ENCODE measurements at regions not wholly inside any gene's neighbourhood (a gene's known extent, or its start where the extent isn't known, plus 50 kb on each side); places are given as distances from the start of the nearest gene placed in this dataset.
A peak's percentile ranks its signal among the peaks of the same experiment; 100 is the strongest.
"Not testable (repeated sequence)": the region's sequence is repeated elsewhere in the genome, so short reads cannot be mapped to it uniquely, and the experiment has no call there.

- no peak for ATAC-seq (replicated peaks; ENCODE audit: extremely low read depth, poor library complexity, severe bottlenecking)
- H3K9me3 Mint-ChIP-seq = no peaks in the 10 kb centered on the region
Observed at GRCh38 chr4:72714482-72715279, 145.7 kb upstream of the ADAMTS3 start.

GRCh38 chr4:72712997-72713396 lies 144.0 kb upstream of the ADAMTS3 start:
- Mint-ChIP-seq H3K9me3 (no peaks in the 10 kb centered on the region), H3K4me3 (no peak overlapping the region), H3K27me3 (peaks cover 9% of the 10 kb centered on the region), H3K27ac (ENCODE audit: low read depth) (no peak overlapping the region), H3K36me3 (ENCODE audit: insufficient read depth) (no peaks in the 10 kb centered on the region), H3K4me1 (no peaks in the 10 kb centered on the region)
- no peak for ATAC-seq (replicated peaks; ENCODE audit: extremely low read depth, poor library complexity, severe bottlenecking)
- no peak for DNase-seq (ENCODE audit: low spot score in 2 of 2)

More at GRCh38 chr4:72714482-72715279, 145.7 kb upstream of the ADAMTS3 start:
- H3K27me3 Mint-ChIP-seq = peaks cover 9% of the 10 kb centered on the region
- no peaks in the 10 kb centered on the region for H3K36me3 Mint-ChIP-seq (ENCODE audit: insufficient read depth)
- no peak for DNase-seq (ENCODE audit: low spot score in 2 of 2)
- no peak overlapping the region for H3K4me3 Mint-ChIP-seq
- no peaks in the 10 kb centered on the region for H3K4me1 Mint-ChIP-seq
- H3K27ac Mint-ChIP-seq (ENCODE audit: low read depth) = no peak overlapping the region

DNA sequence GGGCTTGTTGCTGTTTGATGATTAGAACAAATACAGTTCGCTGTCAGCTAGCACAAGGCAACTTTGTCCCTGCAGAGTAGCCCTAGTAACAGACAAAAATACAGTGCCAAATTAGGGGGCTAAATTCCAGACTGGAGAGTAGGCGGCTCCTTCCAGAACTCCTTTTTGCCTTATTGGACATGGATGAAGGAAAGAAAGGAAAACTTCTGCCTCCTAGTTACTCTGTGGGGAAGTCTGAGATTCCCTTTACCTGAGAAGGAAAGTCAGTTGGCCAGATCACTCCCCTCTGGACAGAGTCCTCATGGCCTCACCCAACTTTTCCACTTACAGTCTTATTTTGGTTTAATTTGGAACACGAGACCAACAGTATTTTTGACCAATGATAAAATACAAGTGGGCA lies 140.5 kb upstream of the ADAMTS3 start:
- DNase-seq (ENCODE audit: low spot score in 2 of 2) (no peak), ATAC-seq (replicated peaks; ENCODE audit: extremely low read depth, poor library complexity, severe bottlenecking) (no peak)
- H3K4me3 Mint-ChIP-seq = no peak overlapping the region
- no peak overlapping the region for H3K27ac Mint-ChIP-seq (ENCODE audit: low read depth)
- H3K9me3 Mint-ChIP-seq = no peaks in the 10 kb centered on the region
- no peaks in the 10 kb centered on the region for H3K27me3 Mint-ChIP-seq
- H3K4me1 Mint-ChIP-seq = no peaks in the 10 kb centered on the region
- no peaks in the 10 kb centered on the region for H3K36me3 Mint-ChIP-seq (ENCODE audit: insufficient read depth)

DNA sequence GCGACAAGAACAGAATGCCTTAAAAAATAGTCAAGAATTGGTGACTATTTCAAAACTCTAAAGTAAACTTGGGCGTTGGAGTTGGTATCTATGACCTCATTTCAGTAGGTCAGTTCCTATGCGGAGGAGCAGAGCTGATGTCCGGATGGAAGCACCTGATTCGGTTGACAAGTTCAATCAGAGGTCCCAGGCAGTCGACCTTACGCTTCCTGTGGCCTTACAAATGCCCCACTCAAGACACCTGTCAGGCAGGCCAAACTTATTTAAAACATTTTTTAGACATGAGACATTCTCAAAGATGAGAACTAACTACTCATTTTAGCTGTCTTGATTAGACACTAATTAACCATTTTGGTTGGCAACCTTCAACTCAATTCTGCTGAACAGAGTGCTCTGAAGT lies 137.7 kb upstream of the ADAMTS3 start:
- no peak for DNase-seq (ENCODE audit: low spot score in 2 of 2)
- no peak for ATAC-seq (replicated peaks; ENCODE audit: extremely low read depth, poor library complexity, severe bottlenecking)
- Mint-ChIP-seq H3K9me3 (no peaks in the 10 kb centered on the region), H3K4me1 (no peaks in the 10 kb centered on the region), H3K4me3 (no peak overlapping the region), H3K27ac (ENCODE audit: low read depth) (no peak overlapping the region), H3K27me3 (no peaks in the 10 kb centered on the region), H3K36me3 (ENCODE audit: insufficient read depth) (no peaks in the 10 kb centered on the region)

DNA sequence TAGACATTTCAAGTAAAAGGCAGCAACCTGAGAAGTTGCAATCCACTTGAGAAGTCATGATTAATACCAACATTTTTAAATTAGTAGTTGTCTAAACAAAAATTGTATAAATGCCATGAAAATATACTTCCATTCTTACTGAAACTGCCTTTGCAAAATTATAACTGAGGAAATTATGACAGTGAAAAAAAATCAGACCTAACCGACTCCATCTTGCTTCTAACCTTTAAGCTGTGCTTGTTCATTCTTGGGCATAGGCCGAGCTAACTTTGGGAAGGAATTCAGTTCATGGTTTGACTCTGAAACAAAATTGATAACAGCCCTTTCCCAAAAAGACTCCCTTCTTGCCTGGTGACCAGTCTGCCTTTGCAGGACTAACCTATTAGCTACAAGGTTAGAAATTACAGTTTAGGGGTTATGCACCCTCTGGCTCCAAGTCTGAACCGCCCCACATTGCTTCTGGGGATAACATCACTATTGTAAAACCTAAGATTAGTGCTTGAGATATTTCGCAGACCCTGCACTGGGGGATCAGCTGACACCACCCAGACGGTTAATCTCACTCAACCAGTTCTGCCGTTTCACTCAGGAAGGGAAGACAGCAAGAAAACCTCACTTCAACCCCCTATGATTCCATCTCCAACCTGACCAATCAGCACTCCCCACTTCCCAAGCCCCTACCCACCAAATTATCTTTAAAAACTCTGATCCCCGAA lies 136.1 kb upstream of the ADAMTS3 start:
- not testable (repeated sequence) for H3K36me3 Mint-ChIP-seq (ENCODE audit: insufficient read depth); H3K9me3 Mint-ChIP-seq; ATAC-seq (replicated peaks; ENCODE audit: extremely low read depth, poor library complexity, severe bottlenecking); H3K4me1 Mint-ChIP-seq; H3K4me3 Mint-ChIP-seq; H3K27ac Mint-ChIP-seq (ENCODE audit: low read depth); DNase-seq (ENCODE audit: low spot score in 2 of 2); H3K27me3 Mint-ChIP-seq

GRCh38 chr4:72702948-72703347 lies 133.9 kb upstream of the ADAMTS3 start:
- DNase-seq (ENCODE audit: low spot score in 2 of 2) (no peak), ATAC-seq (replicated peaks; ENCODE audit: extremely low read depth, poor library complexity, severe bottlenecking) (no peak)
- no peaks in the 10 kb centered on the region for H3K4me1 Mint-ChIP-seq
- H3K4me3 Mint-ChIP-seq = no peak overlapping the region
- H3K27me3 Mint-ChIP-seq = no peaks in the 10 kb centered on the region
- no peak overlapping the region for H3K27ac Mint-ChIP-seq (ENCODE audit: low read depth)
- no peaks in the 10 kb centered on the region for H3K9me3 Mint-ChIP-seq
- no peaks in the 10 kb centered on the region for H3K36me3 Mint-ChIP-seq (ENCODE audit: insufficient read depth)

DNA sequence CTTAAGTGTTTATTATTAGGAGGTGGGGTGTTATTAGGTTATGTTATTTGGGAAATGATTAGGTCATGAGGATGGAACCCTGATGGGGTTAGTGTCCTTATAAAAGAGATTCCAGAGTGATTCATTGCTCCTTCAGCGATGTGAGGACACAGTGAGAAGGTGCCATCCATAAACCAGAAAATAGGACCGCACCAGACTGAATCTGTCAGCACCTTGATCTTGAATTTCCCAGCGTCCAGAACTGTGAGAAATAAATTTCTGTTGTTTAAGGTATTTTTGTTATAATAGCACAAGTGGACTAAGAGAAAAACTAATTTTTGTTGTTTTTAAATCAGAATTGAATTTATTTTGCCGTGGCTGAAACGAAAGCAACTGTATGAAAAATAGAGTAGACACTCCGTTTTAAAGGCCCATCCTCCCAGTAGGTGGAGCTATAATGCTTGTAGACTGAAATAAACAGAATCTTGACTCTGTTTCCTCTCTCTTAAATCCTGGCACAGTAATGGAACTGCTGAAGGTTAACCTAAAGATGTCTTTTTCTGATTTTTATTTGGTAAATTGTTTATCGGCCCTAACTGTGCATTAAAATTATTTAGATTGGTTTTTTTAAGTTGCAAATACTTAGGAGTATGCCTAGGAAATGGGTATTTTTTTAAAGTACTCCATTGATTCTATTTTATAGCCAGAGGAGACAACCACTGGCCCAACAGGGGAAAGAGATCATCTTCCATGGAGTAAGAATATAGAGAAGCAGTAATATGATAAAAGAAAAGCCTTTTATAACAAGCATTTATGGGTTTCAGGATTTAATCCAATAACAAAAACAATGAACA lies 133.2 kb upstream of the ADAMTS3 start:
- Mint-ChIP-seq H3K27ac (ENCODE audit: low read depth) (peak overlapping the region; percentile 25), H3K27me3 (no peaks in the 10 kb centered on the region), H3K4me1 (no peaks in the 10 kb centered on the region), H3K36me3 (ENCODE audit: insufficient read depth) (no peaks in the 10 kb centered on the region), H3K9me3 (no peaks in the 10 kb centered on the region), H3K4me3 (peak overlapping the region; percentile 45)
- ATAC-seq (replicated peaks; ENCODE audit: extremely low read depth, poor library complexity, severe bottlenecking) (peak; percentile 19), DNase-seq (ENCODE audit: low spot score in 2 of 2) (no peak)

- ATAC-seq (replicated peaks; ENCODE audit: extremely low read depth, poor library complexity, severe bottlenecking) = no peak
- H3K4me1 Mint-ChIP-seq = no peaks in the 10 kb centered on the region
Observed at GRCh38 chr4:72690771-72691170, 121.8 kb upstream of the ADAMTS3 start.

DNA sequence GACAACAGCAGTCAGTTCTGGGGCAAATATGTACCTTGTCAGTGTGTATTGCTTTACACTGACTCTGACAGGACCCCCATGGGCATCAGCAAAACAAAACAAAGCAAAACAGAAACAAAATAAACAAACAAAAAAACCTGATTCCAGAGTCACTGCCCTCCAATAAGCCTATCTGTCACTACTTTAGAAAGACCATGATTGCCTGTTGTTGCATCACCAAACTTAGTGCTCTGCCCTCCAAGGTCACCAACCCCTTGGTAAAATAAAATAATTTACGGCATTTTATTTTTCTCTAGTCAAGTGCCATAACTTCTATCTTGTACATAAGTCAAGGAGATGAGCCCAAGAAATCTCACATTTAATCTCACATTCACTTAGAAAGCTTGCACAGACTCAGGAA lies 120.9 kb upstream of the ADAMTS3 start:
- no peaks in the 10 kb centered on the region for H3K36me3 Mint-ChIP-seq (ENCODE audit: insufficient read depth)
- DNase-seq (ENCODE audit: low spot score in 2 of 2) = no peak
- no peaks in the 10 kb centered on the region for H3K27me3 Mint-ChIP-seq

More at GRCh38 chr4:72690771-72691170, 121.8 kb upstream of the ADAMTS3 start:
- Mint-ChIP-seq H3K36me3 (ENCODE audit: insufficient read depth) (no peaks in the 10 kb centered on the region), H3K4me3 (no peak overlapping the region), H3K27me3 (no peaks in the 10 kb centered on the region), H3K9me3 (no peaks in the 10 kb centered on the region), H3K27ac (ENCODE audit: low read depth) (no peak overlapping the region)
- DNase-seq (ENCODE audit: low spot score in 2 of 2) = no peak

GRCh38 chr4:72686390-72686789 lies 117.4 kb upstream of the ADAMTS3 start:
- ATAC-seq (replicated peaks; ENCODE audit: extremely low read depth, poor library complexity, severe bottlenecking); H3K4me1 Mint-ChIP-seq; H3K27me3 Mint-ChIP-seq; DNase-seq (ENCODE audit: low spot score in 2 of 2); H3K27ac Mint-ChIP-seq (ENCODE audit: low read depth); H3K4me3 Mint-ChIP-seq; H3K36me3 Mint-ChIP-seq (ENCODE audit: insufficient read depth): not testable (repeated sequence)
- H3K9me3 Mint-ChIP-seq = peaks cover 18% of the 10 kb centered on the region

More for the DNA sequence above, 120.9 kb upstream of the ADAMTS3 start:
- Mint-ChIP-seq H3K9me3 (no peaks in the 10 kb centered on the region), H3K4me3 (no peak overlapping the region), H3K27ac (ENCODE audit: low read depth) (no peak overlapping the region), H3K4me1 (no peaks in the 10 kb centered on the region)
- no peak for ATAC-seq (replicated peaks; ENCODE audit: extremely low read depth, poor library complexity, severe bottlenecking)

- ATAC-seq (replicated peaks; ENCODE audit: extremely low read depth, poor library complexity, severe bottlenecking) (no peak), DNase-seq (ENCODE audit: low spot score in 2 of 2) (no peak)
- no peak overlapping the region for H3K27ac Mint-ChIP-seq (ENCODE audit: low read depth)
- no peak overlapping the region for H3K4me3 Mint-ChIP-seq
- H3K36me3 Mint-ChIP-seq (ENCODE audit: insufficient read depth) = no peaks in the 10 kb centered on the region
- H3K4me1 Mint-ChIP-seq = no peaks in the 10 kb centered on the region
- peaks cover 18% of the 10 kb centered on the region for H3K9me3 Mint-ChIP-seq
- peaks cover 8% of the 10 kb centered on the region for H3K27me3 Mint-ChIP-seq
Observed at GRCh38 chr4:72679666-72680065, 110.6 kb upstream of the ADAMTS3 start.

GRCh38 chr4:72677886-72678285 lies 108.9 kb upstream of the ADAMTS3 start:
- Mint-ChIP-seq H3K9me3 (peaks cover 10% of the 10 kb centered on the region), H3K4me1 (no peaks in the 10 kb centered on the region), H3K27ac (ENCODE audit: low read depth) (no peak overlapping the region), H3K27me3 (peaks cover 8% of the 10 kb centered on the region), H3K36me3 (ENCODE audit: insufficient read depth) (no peaks in the 10 kb centered on the region), H3K4me3 (no peak overlapping the region)
- no peak for DNase-seq (ENCODE audit: low spot score in 2 of 2)
- ATAC-seq (replicated peaks; ENCODE audit: extremely low read depth, poor library complexity, severe bottlenecking) = no peak

Data from central memory CD8-positive, alpha-beta T cell (primary cell).